HG02884 (cell line): ENCODE measurements at regions not wholly inside any gene's neighbourhood (a gene's known extent, or its start where the extent isn't known, plus 50 kb on each side); places are given as distances from the start of the nearest gene placed in this dataset.

Experiments used
- ATAC-seq: cut with Tn5 transposase; IDR thresholded peaks from one replicate; pipeline ENCODE4 v1.9.1; 2021; ENCODE audit warnings: mild to moderate bottlenecking, moderate library complexity; ENCODE audit not compliant: unreplicated experiment

DNA sequence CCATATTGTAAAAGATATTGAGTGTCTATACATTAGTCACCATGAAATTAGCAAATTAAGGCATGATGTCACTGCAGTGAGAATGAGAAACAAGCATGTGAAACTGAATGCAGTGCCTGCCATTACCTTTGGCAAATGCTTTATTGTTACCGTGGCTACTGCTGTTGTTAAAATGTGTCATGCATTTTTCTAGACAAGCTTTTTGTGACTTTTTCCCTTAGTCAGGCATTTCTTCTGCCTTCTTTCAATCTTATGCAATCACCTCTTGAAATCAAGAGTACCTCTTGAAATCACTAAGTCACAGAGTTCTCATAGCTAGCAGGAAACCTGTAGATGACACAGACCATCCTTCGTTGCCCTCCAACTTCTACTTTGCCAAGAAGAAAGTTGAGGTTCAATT, 461.7 kb upstream of the TENM4 start:
- ATAC-seq, result no peak

DNA sequence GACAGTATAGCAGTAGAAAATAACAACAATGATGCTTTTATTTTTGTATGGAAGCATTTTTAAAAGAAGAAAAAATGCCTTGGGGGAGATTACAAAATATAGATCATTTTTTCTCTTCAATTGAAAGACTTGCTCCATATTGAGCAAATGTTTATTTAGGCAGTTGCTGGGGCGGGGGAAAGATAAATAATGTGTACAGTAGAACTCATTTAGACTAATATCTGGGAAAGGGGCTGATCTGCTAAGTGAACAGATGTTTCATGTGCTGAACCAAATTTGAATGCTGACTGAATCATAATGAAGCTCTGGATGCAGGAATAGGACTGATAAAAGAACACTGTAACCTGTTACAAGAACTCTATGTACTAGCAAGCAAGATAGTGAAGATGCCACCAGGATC, 457.1 kb upstream of the TENM4 start:
- ATAC-seq, result no peak

- no peak for ATAC-seq
These were observed 455.4 kb upstream of the TENM4 start for GRCh38 chr11:79896258-79896657.

GRCh38 chr11:79894111-79894510, 453.3 kb upstream of the TENM4 start:
- ATAC-seq, result no peak

- no peak for ATAC-seq
These were observed 449.4 kb upstream of the TENM4 start for GRCh38 chr11:79890272-79890671.

DNA sequence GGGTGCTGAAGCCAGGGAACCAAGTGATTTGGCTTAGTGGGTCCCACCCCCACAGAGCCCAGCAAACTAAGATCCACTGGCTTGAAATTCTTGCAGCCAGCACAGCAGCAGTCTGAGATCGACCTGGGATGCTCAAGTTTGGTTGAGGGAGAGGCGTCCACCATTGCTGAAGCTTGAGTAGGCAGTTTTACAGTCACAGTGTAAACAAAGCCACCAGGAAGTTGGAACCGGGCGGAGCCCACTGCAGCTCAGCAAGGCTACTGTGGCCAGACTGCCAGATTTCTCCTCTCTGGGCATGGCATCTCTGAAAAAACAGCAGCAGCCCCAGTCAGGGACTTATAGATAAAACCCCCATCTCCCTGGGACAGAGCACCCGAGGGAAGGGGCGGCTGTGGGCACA, 424.1 kb upstream of the TENM4 start:
- no peak for ATAC-seq

DNA sequence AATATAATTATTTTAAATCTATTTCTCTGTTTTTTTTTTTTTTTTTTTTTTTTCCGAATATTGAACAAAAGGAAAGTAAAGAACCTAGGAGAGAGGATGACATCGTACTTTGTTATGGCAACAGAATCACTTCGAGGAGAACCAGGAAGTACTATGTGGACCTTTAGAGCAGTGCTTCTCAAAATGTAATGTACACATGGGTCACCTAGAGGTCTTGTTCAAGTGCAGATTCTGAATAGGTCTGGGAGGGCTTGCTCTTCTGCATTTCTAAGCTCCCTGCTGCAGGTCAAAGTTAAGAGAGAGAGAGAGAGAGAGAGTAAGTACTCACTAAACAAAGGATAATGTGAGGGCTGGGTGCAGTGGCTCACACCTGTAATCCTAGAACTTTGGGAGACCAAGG, 419.5 kb upstream of the TENM4 start:
- ATAC-seq, result no peak

GRCh38 chr11:79857377-79858214, 416.8 kb upstream of the TENM4 start:
- ATAC-seq, result no peak

- ATAC-seq, result no peak
These were observed 411.3 kb upstream of the TENM4 start for GRCh38 chr11:79852176-79852575.

DNA sequence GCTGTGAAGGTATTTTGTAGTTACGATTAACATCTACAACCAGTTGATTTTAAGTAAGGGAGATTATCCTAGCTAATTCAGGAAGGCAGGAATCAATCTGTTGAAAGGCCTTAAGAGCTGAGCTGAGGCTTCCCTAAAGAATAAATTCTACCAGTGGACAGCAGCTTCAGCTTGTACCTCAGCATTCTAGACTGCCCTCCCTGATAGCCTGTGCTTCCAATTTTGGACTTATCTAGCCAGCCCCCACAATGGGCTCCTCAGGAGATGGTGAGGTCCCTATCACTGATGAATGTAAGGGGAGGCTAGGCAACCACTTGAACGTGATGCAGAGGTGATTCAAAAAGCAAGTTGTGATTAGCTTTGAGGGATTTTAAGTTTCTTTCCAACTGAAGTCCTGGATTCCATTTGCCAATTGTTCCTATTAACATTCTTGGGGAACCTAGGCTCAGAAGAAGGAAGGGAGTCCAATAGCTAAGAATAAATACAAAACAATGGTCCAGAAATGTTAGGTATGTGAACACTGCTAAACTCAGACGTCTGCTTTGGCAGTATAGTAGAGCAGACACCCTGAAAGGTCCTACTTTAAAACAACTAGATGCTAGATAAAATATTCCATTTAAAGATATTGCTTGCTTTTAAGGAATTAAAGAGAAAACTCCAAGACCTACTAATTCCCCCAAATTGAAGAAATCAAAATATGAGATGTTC, 404.3 kb upstream of the TENM4 start:
- ATAC-seq, result no peak

GRCh38 chr11:79834015-79834414, 393.2 kb upstream of the TENM4 start:
- ATAC-seq, result no peak

DNA sequence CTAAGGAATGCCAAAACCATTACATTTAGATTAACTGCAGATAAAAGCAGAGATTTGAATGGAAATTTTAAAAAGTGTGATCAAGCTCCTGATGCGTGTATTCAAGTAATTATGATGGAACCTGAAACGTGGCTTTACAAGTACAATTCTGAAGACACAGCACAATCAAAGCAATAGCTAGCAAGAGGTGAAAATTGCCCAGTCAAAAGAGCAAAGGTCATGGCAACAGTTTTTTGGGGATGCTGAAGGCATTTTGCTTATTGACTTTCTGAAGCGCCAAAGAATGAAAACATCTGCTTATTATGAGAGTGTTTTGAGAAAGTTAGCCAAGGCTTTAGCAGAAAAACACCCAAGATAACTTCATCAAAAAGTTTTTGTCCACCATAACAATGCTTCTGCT, 389.6 kb upstream of the TENM4 start:
- ATAC-seq, result no peak

- ATAC-seq, result no peak
These were observed 389.1 kb upstream of the TENM4 start for GRCh38 chr11:79829891-79830290.

GRCh38 chr11:79822766-79823165, 381.9 kb upstream of the TENM4 start:
- ATAC-seq, result no peak

- no peak for ATAC-seq
These were observed 372.7 kb upstream of the TENM4 start for GRCh38 chr11:79813551-79813950.

- no peak for ATAC-seq
These were observed 368.7 kb upstream of the TENM4 start for GRCh38 chr11:79809487-79809886.

GRCh38 chr11:79807506-79807905, 366.7 kb upstream of the TENM4 start:
- ATAC-seq, result no peak

- ATAC-seq, result no peak
These were observed 355.9 kb upstream of the TENM4 start for GRCh38 chr11:79796704-79797103.

GRCh38 chr11:79794484-79795393, 353.9 kb upstream of the TENM4 start:
- ATAC-seq, result no peak

DNA sequence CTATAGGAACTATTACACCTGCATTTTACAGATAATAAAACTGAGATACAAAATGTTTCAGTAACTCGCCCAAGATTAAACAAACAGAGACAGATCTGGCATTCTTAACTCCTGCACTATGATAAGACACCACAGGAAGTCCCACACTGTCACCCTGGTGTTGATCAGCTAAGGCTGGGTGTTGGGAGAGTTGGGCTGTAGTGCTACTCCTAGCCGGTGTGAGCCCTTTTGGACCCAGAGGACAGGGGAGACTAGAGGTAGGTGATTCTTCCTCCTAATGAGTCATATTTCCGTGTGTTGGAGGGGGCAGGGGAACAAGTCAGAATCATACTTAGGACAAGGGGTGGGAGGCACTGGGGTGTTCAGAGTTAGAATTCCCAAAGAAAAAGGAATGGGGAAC, 353.2 kb upstream of the TENM4 start:
- no peak for ATAC-seq

DNA sequence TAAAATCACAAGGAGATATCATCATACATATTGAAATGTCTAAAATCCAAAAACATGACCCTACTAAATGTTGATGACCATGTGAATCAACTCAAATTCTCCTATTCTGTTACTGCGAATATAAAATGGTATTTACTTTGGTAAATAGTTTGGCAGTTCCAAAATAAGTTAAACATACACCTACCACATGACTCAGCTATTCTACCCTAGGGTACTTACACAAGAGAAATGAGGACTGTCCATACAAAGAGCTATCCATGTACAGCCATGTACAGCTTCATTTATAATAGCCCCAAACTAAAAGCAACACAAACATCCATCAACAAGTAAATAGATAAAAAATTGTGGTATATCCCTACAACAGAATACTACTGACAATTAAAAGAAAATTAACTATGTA, 346.1 kb upstream of the TENM4 start:
- no peak for ATAC-seq
